Keratinocyte (primary cell): ENCODE measurements at regions not wholly inside any gene's neighbourhood (a gene's known extent, or its start where the extent isn't known, plus 50 kb on each side); places are given as distances from the start of the nearest gene placed in this dataset.
A peak's percentile ranks its signal among the peaks of the same experiment; 100 is the strongest.

Experiments
- DNase-seq: peaks from one replicate; pipeline ENCODE4 v3.0.0-alpha.2; 2011; ENCODE audit warnings: low read depth, missing footprints, low spot score
- FAIRE-seq: peaks from 2 replicates; lab custom pipeline; 2011; peaks lifted over from hg19 to GRCh38; lab: Jason Lieb, UNC
- H2AFZ ChIP-seq: 2 replicates; pipeline ENCODE4 v1.6.0; 2012; ENCODE audit warnings: low read length, control low read depth, inconsistent platforms; ENCODE audit not compliant: control insufficient read depth
- H3K27ac ChIP-seq: 2 replicates; pipeline ENCODE4 v1.5.1; 2011; ENCODE audit warnings: low read length; ENCODE audit not compliant: control insufficient read depth, insufficient read depth
- H3K27me3 ChIP-seq: 3 replicates; pipeline ENCODE4 v1.6.0; 2011; ENCODE audit warnings: low read length; ENCODE audit not compliant: control insufficient read depth, insufficient read depth; ENCODE audit errors: extremely low read depth
- H3K36me3 ChIP-seq, 2 experiments: 2 replicates in 1 of 2; 3 replicates in 1 of 2; pipeline ENCODE4 v1.5.1; 2011; ENCODE audit warnings: low read length in 2 of 2, mild to moderate bottlenecking in 1 of 2; ENCODE audit not compliant: control insufficient read depth in 2 of 2, insufficient read depth in 2 of 2; ENCODE audit errors: extremely low read depth in 1 of 2
- H3K4me1 ChIP-seq: 3 replicates; pipeline ENCODE4 v1.5.1; 2011; ENCODE audit warnings: low read length; ENCODE audit not compliant: control insufficient read depth, insufficient read depth; ENCODE audit errors: extremely low read depth
- H3K4me2 ChIP-seq: 3 replicates; pipeline ENCODE4 v1.6.0; 2011; ENCODE audit warnings: low read depth, low read length; ENCODE audit not compliant: control insufficient read depth, insufficient read depth; ENCODE audit errors: extremely low read depth
- H3K4me3 ChIP-seq, 3 experiments: fragments of 200-600 bp in 1 of 3; sonication (generic) in 1 of 3; 2 replicates in 2 of 3; 3 replicates in 1 of 3; pipeline ENCODE4 v1.5.1; 2011 to 2016; ENCODE audit warnings: low read length in 3 of 3, mild to moderate bottlenecking in 3 of 3, control low read depth in 2 of 3, inconsistent platforms in 1 of 3, low read depth in 1 of 3, mixed read lengths in 1 of 3, mixed run types in 1 of 3, moderate library complexity in 1 of 3; ENCODE audit not compliant: control insufficient read depth in 2 of 3, insufficient read depth in 2 of 3; ENCODE audit errors: extremely low read depth in 1 of 3
- H3K79me2 ChIP-seq: 2 replicates; pipeline ENCODE4 v1.6.0; 2012; ENCODE audit warnings: low read length; ENCODE audit not compliant: control insufficient read depth, insufficient read depth
- H3K9ac ChIP-seq: 3 replicates; pipeline ENCODE4 v1.6.0; 2011; ENCODE audit warnings: low read length; ENCODE audit not compliant: control insufficient read depth, insufficient read depth; ENCODE audit errors: extremely low read depth
- H3K9me1 ChIP-seq: 3 replicates; pipeline ENCODE4 v1.6.0; 2011; ENCODE audit warnings: low read length; ENCODE audit not compliant: control insufficient read depth, insufficient read depth; ENCODE audit errors: extremely low read depth
- H3K9me3 ChIP-seq: 2 replicates; pipeline ENCODE4 v1.5.1; 2012; ENCODE audit warnings: low read depth, low read length; ENCODE audit not compliant: control insufficient read depth
- H4K20me1 ChIP-seq: 3 replicates; pipeline ENCODE4 v1.6.0; 2011; ENCODE audit warnings: low read length; ENCODE audit not compliant: control insufficient read depth, insufficient read depth; ENCODE audit errors: extremely low read depth
- EZH2 ChIP-seq: IDR thresholded peaks from one replicate; pipeline ENCODE4 v1.6.1; 2012; ENCODE audit warnings: inconsistent platforms, mild to moderate bottlenecking, low read length, moderate library complexity
- dilution Hi-C: fragments of 300-500 bp; cut with MboI; formaldehyde crosslinking; loops from one replicate; pipeline ENCODE4 v1.7.0; 2020; ENCODE audit warnings: low sequenced_read_pairs; ENCODE audit not compliant: extremely low pct_ligation_motif_present
- TF ChIP-seq, protein P1 (sequence below), 3 experiments: IDR thresholded peaks in 1 of 3; conservative IDR thresholded peaks in 1 of 3; optimal IDR thresholded peaks in 1 of 3; 2 replicates in 2 of 3; 3 replicates in 1 of 3; pipeline versions ENCODE3 to v1.5.1; 2011; ENCODE audit warnings: low read length in 3 of 3, mild to moderate bottlenecking in 3 of 3, moderate library complexity in 2 of 3, control low read depth in 1 of 3, inconsistent platforms in 1 of 3; ENCODE audit not compliant: insufficient read depth in 2 of 3; ENCODE audit errors: extremely low read depth in 1 of 3

DNA sequence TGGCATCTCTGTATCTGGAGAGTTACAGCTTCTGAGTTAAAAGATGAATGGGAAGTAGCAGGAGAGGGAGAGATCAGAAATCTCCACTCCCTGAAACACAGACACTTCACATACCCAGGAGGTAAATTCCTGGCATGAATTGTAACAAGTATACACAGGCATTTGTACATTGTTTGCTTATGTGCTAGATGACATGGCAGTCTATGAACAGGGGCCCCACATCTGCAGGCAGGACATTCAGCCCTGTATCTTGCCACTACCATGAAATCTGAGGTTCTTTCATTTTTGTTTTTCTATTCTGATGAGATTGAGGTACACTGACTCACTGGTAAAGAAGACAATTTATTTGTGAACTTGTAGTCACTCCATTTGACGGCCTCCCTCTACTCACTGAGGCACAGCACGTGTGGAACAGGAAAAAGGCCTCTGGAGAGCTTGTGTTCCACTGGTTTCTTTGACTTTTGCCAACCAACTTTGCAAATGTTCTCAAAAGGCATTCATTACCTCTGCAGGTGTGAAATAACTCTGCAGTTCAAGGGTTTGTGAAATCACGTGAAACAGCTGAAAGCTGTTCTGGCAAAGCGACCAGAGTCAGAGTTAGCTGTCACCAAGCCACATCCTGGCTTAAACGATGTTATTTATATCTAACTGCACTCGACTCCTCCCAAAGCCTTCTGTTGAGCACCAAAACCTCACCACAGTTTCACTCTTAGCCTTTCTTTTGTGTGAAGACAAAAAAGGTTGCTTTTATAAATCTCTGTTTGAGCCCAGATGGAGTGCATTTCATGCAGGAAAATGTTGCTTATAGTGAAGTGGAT, 401.3 kb upstream of the CFAP20DC start:
- H3K79me2 ChIP-seq = no peaks in the 10 kb centered on the region
- TF ChIP-seq, protein P1, sequence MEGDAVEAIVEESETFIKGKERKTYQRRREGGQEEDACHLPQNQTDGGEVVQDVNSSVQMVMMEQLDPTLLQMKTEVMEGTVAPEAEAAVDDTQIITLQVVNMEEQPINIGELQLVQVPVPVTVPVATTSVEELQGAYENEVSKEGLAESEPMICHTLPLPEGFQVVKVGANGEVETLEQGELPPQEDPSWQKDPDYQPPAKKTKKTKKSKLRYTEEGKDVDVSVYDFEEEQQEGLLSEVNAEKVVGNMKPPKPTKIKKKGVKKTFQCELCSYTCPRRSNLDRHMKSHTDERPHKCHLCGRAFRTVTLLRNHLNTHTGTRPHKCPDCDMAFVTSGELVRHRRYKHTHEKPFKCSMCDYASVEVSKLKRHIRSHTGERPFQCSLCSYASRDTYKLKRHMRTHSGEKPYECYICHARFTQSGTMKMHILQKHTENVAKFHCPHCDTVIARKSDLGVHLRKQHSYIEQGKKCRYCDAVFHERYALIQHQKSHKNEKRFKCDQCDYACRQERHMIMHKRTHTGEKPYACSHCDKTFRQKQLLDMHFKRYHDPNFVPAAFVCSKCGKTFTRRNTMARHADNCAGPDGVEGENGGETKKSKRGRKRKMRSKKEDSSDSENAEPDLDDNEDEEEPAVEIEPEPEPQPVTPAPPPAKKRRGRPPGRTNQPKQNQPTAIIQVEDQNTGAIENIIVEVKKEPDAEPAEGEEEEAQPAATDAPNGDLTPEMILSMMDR (optimal IDR thresholded peaks at IDR 0.05 in 1 of 3, IDR thresholded peaks at IDR 0.05 in 1 of 3, conservative IDR thresholded peaks at IDR 0.05 in 1 of 3; ENCODE audit: extremely low read depth in 1 of 3, insufficient read depth in 2 of 3, low read length in 3 of 3) = no peak
- TF ChIP-seq EZH2 = no peak

DNA sequence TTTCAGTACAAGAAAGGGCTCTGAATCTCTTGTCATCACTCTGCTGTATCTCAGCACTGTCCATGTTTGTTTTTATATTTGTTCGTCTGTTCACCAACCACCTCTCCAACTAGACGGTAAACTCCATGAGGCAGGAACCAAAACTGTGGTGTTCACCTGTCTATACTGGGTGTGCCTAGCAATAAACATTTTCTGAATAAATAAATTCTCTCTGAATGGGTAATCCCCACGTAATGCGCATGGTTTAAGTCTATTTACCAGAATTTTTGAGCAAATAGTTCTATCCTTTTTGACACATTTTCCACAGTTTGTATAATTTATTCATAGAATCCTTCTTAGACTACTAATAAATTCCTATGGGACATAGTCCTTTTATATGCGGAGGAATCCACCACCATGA, 400.6 kb upstream of the CFAP20DC start:
- no peak for TF ChIP-seq EZH2
- TF ChIP-seq, protein P1 (optimal IDR thresholded peaks at IDR 0.05 in 1 of 3, IDR thresholded peaks at IDR 0.05 in 1 of 3, conservative IDR thresholded peaks at IDR 0.05 in 1 of 3; ENCODE audit: extremely low read depth in 1 of 3, insufficient read depth in 2 of 3, low read length in 3 of 3) = no peak
- peaks cover 34% of the 10 kb centered on the region for H3K4me1 ChIP-seq
- peak overlapping the region; percentile 66 for H3K27ac ChIP-seq
- DNase-seq = no peak
- no peak for FAIRE-seq
- no peak overlapping the region for H3K9ac ChIP-seq
- H3K27me3 ChIP-seq = no peaks in the 10 kb centered on the region
- no peaks in the 10 kb centered on the region for H3K36me3 ChIP-seq
- dilution Hi-C loops = no loop called here
- H3K9me3 ChIP-seq = no peaks in the 10 kb centered on the region
- no peaks in the 10 kb centered on the region for H3K79me2 ChIP-seq
- H4K20me1 ChIP-seq = no peaks in the 10 kb centered on the region
- H3K4me3 ChIP-seq = no peak overlapping the region
- no peaks in the 10 kb centered on the region for H3K9me1 ChIP-seq
- H3K4me2 ChIP-seq = peak overlapping the region; percentile 43
- no peak overlapping the region for H2AFZ ChIP-seq

More for the DNA sequence above, 401.3 kb upstream of the CFAP20DC start:
- H3K27me3 ChIP-seq = no peaks in the 10 kb centered on the region
- no peak overlapping the region for H3K4me3 ChIP-seq
- H2AFZ ChIP-seq = peak overlapping the region; percentile 46
- H3K9me1 ChIP-seq = no peaks in the 10 kb centered on the region
- H3K9ac ChIP-seq = peak overlapping the region; percentile 35
- no peaks in the 10 kb centered on the region for H3K9me3 ChIP-seq
- H3K27ac ChIP-seq = peak overlapping the region; percentile 66
- no peaks in the 10 kb centered on the region for H3K36me3 ChIP-seq
- peak; percentile 98 for FAIRE-seq
- dilution Hi-C loops = no loop called here
- H3K4me2 ChIP-seq = peak overlapping the region; percentile 43
- H4K20me1 ChIP-seq = no peaks in the 10 kb centered on the region
- no peak for DNase-seq
- H3K4me1 ChIP-seq = peaks cover 34% of the 10 kb centered on the region
